CD4-positive, alpha-beta T cell treated with Interleukin-12 subunit alpha and Interleukin-12 subunit beta, for 1 hour (primary cell): ENCODE measurements at regions not wholly inside any gene's neighbourhood (a gene's known extent, or its start where the extent isn't known, plus 50 kb on each side); places are given as distances from the start of the nearest gene placed in this dataset.

Experiments used
- DNase-seq: peaks from one replicate; pipeline ENCODE4 v3.0.0-alpha.2; 2020

GRCh38 chr16:85971902-85972638 is 73.1 kb downstream of the IRF8 start:
- no peak for DNase-seq

GRCh38 chr16:85974428-85975375 is 75.7 kb downstream of the IRF8 start:
- no peak for DNase-seq

- no peak for DNase-seq
Measured at GRCh38 chr16:85975451-85975981, 76.6 kb downstream of the IRF8 start.

GRCh38 chr16:85978291-85978775 is 79.4 kb downstream of the IRF8 start:
- DNase-seq = no peak

- DNase-seq = no peak
Measured at GRCh38 chr16:85978976-85979375, 80.0 kb downstream of the IRF8 start.

- DNase-seq = no peak
Measured at GRCh38 chr16:85979605-85980004, 80.6 kb downstream of the IRF8 start.

GRCh38 chr16:85980686-85981085 is 81.7 kb downstream of the IRF8 start:
- no peak for DNase-seq

GRCh38 chr16:85981826-85982562 is 83.0 kb downstream of the IRF8 start:
- DNase-seq = no peak

- DNase-seq = peak; percentile 24
Measured at GRCh38 chr16:85982563-85982939, 83.6 kb downstream of the IRF8 start.

GRCh38 chr16:85983064-85983463 is 84.1 kb downstream of the IRF8 start:
- DNase-seq = no peak

GRCh38 chr16:85983606-85984230 is 84.8 kb downstream of the IRF8 start:
- no peak for DNase-seq

GRCh38 chr16:85984231-85984880 is 85.4 kb downstream of the IRF8 start:
- DNase-seq = no peak

GRCh38 chr16:85984947-85985451 is 86.0 kb downstream of the IRF8 start:
- peak; percentile 27 for DNase-seq

- peak; percentile 36 for DNase-seq
Measured at GRCh38 chr16:85986931-85987749, 88.2 kb downstream of the IRF8 start.

GRCh38 chr16:85987750-85988078 is 88.8 kb downstream of the IRF8 start:
- DNase-seq = no peak

- no peak for DNase-seq
Measured at GRCh38 chr16:85988306-85988705, 89.3 kb downstream of the IRF8 start.

GRCh38 chr16:85988723-85989313 is 89.9 kb downstream of the IRF8 start:
- no peak for DNase-seq

- DNase-seq = no peak
Measured at GRCh38 chr16:85989376-85989775, 90.4 kb downstream of the IRF8 start.

GRCh38 chr16:85989863-85990643 is 91.1 kb downstream of the IRF8 start:
- DNase-seq = no peak

- DNase-seq = no peak
Measured at GRCh38 chr16:85990861-85991301, 91.9 kb downstream of the IRF8 start.
